A673 (cell line): ENCODE measurements at regions not wholly inside any gene's neighbourhood (a gene's known extent, or its start where the extent isn't known, plus 50 kb on each side); places are given as distances from the start of the nearest gene placed in this dataset.

Experiments used
- CTCF ChIP-seq: fragments of 300-800, 200-600 bp; sonication (generic); conservative IDR thresholded peaks from 2 replicates; pipeline ENCODE4 v1.5.1; 2017; ENCODE audit warnings: low read depth, mild to moderate bottlenecking, antibody characterized with exemption, low read length, moderate library complexity, mixed read lengths
- EZH2 ChIP-seq: fragments of 200-600 bp; sonication (generic); IDR thresholded peaks from 2 replicates; pipeline ENCODE4 v1.6.1; 2017; ENCODE audit warnings: borderline replicate concordance, low read depth, mild to moderate bottlenecking, mixed read lengths, antibody characterized with exemption, low read length; ENCODE audit not compliant: poor library complexity, severe bottlenecking

DNA sequence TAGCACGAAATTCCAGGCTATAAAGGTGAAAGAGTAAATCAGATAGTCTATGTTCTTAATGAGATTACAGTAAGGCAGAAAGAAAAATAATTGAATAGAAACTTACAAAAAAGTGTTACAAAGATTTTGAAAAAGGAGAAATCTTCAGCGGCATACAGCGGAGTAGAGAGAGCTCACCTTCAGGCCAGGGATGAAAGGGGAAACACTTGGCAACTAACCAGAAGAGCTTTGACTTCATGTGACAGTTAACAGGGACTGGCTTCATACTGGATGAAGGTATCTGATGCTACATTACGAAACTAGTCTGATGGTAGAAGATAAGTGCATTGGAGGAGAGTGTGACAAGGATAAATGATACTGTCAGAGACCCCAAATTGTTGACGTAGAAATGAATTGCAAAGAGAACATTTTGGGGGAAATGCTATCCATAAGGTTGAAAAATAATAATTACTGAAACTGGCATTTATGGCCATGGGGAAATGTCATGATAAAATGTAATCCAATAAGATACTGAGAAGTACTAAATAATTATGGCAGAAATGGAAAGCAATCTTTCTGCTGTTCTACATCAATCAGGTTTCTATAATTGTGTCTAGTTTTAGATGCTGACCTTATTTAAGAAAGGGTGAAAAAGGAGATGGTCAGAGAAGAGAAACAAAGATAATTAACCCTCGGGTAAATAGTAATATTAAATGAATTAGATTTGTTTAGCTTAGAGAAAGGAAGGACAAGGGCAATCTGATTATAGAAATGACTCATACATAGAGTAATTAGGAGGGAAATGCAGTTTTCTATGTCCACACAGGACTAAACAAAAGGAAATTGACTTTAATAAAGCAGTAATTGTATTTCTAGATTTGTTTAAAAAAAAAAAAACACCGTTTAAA is 808.7 kb downstream of the NCAM2 start:
- TF ChIP-seq CTCF = no peak
- TF ChIP-seq EZH2 = no peak
